CD1c-positive myeloid dendritic cell (primary cell): ENCODE measurements at regions not wholly inside any gene's neighbourhood (a gene's known extent, or its start where the extent isn't known, plus 50 kb on each side); places are given as distances from the start of the nearest gene placed in this dataset.

Experiments
- DNase-seq: peaks from one replicate; pipeline ENCODE4 v3.0.0-alpha.2; 2016; ENCODE audit errors: extremely low spot score

DNA sequence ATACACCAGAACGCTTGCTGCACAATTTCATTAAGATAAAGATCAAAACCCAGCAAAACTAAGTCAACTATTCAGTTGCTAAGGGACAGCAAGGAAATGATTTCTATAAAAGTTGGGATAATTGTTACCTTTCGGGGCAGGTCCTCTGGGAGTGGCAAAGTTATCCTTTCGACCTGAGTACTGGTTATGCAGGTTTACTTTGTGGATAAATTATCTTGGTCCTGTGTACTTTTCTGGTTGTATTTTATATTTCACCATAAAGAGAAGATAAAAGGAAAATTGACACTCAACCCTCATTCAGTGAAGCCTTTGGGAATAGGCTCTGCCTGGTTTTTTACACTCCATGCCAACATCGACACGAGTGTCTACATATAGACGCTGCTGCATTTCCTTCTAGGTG is 146.5 kb downstream of the SYK start:
- no peak for DNase-seq

DNA sequence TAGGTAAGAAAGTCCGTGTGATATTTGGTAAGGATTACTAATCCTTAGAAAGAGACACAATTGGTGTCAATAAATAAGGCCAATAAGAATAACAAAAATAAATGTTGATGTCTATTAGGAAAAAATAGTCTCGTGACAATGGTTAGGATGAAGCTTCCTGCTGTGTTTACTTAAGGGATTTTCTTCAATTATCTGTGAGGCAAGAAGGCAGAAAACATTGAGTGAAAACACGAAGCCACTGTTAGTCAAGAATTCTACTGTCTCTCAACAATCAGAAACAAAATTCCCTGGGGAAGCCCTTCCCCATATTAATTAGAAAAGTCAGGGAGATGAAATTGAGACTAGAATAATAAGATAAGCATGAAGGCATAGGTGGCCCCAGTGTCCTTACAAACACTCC is 149.0 kb downstream of the SYK start:
- no peak for DNase-seq

GRCh38 chr9:90953200-90953599 is 151.6 kb downstream of the SYK start:
- DNase-seq: no peak

GRCh38 chr9:90953805-90954204 is 152.2 kb downstream of the SYK start:
- DNase-seq: no peak

DNA sequence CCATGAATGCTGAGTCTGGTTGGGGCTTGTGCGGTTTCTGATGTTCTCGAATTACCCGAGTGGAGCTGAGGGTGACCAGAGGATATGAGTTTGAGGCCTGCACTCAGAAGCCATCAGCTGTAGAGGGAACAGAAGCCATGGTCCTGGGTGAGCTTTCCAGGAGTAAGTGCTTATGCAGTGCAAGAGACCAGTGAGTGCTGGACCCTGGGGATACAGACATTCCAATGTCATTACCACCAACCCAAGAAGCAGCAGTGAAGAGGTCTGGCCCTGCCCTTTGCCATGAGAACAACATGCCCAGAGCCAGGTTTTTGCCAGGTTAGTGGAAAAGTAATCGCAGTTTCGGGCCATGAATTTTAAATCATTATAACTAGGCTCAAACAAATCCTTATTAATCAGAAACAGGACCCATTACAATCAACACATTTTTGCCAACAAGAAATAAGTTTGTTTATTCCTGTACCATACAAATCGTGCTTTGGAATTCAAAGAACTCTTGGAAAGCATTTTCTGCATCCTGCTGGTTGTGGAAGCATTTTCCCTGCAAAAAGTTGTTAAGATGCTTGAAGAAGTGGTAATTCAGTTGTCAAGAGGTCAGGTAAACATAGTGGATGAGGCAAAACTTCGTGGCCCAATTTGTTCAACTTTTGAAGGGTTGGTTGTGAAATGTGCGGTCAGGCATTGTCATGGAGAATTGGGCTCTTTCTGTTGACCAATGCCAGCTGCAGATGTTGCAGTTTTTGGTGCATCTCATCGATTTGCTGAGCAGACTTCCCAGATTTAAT is 154.6 kb downstream of the SYK start:
- no peak for DNase-seq

- no peak for DNase-seq
These were observed 156.7 kb downstream of the SYK start for GRCh38 chr9:90958328-90958727.

DNA sequence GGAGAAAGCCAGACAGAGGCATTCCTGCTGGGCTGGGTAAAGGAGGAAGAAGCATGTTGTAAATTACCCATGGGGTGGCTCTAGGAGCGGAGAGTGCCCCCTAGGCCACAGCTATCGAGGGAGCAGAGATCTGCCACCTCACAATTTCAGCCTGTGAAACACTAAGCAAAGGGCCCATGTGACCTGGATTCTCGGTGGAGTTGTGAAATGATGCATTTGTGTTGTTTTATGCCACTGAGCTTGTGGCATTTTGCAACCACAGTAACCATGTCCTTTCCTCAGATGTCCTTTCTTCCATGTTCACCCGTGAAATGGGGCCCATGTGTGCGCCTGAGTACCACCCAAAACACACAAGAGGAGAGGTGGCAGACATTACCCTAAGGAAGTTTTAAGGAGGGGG is 159.3 kb downstream of the SYK start:
- DNase-seq: no peak

- no peak for DNase-seq
These were observed 159.8 kb downstream of the SYK start for GRCh38 chr9:90961375-90961774.

DNA sequence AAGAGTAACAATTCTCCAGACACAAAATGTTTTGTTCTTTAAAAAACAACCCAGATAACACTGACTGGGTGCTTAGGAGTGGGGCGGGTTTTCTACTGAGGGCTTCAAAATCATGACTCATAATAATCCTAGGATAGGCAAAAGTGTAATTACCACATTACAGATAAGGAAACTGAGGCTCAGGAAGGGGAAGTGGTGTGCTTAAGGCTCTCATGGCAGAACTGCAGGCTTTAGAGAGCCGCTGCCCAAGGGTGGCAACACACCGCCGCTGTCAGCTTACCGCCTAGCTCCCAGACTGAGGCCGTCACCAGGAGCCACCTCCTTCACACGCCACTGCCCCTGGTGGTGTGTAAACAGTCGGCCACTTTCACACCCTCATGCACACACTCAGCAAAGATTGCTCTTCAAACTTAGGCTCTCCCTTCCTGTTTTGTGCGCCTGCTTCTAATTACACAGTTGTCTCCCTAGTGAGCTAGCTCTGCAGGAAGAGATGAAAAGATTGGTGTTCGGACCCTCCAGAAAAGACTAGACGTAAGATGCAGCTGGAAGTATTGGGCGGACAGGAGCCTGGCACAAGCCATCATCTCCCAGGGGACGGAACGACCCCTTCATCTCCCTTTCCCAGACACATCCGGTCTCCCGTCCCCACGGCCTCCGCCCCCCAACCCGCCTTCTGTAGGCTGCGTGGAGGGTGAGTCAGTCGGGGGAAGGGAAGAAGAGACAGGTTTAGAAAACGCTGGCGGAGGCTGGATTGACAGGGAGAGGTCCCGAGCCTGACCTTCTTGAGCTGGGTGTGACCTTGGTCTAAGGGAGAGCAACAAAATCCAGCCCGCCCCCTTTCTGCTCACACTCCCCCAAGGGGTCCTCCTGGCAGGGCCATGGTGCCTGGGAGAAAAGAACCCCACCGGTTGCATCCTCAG is 162.7 kb downstream of the SYK start:
- DNase-seq: peak; percentile 7

DNA sequence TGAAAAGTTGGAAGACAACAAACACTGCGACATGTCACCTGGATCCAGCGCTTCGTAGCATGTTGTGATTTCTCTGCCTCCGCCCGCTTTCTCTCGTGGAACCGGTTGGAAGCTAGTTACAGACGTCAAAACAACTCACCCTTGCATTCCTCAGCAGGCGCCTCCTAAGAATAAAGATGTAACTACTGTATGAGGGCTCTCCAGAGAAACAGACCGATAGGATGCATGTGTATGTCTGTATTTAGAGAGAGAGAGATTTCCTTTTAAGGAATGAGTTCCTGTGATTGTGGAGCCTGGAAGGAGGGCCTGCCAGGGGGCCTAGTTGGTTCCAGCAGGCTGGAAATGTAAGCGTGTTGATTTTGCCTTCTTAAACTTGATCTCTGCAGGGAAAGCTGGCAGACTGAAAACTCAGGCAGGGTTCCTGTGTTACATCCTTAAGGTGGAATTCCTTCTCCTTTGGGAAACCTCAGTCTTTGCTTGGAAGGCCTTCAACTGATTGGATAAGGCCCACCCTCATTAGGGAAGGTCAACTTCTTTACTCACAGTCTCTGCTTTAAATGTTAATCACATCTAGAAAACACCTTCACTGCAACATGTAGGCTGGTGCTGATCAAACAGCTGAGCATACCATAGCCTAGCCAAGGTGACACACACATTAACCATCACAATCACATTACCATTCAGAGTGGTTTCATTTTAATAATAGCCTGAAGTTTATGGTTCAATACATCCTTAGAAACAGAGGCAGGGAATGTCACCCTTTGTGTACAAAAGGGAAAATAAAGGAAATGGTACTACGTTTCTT is 163.8 kb downstream of the SYK start:
- no peak for DNase-seq

GRCh38 chr9:90966031-90966290 is 164.3 kb downstream of the SYK start:
- DNase-seq: no peak

DNA sequence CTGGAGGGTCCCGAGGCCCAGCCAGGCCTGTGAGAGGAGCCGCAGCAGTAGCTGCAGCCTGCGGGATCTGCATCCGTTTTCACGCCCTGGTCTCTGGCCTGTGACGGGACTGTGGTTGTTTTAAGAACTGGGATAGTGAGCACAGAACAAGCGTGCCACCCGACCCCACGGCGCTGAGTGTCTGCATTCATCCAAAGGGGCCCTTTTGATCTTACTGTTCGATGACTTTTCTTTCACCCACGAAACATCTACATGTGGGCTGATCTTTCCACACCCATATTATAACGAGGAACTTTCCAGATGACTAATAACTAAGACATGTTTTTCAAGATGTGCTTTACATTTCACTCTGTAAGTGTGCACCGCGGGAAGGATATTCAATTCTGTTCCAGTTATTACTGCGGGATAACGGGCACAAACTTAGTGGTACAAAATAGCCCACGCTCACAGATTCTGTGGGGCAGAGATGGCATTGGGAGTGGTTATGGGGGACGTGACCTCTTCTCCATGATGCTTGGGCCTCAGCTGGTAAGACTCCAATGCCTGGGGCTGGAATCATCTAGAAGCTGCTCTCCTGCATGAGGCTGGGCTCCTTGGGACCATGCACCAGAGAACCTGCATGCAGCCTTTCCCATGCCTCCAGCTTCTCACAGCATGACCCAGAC is 165.0 kb downstream of the SYK start:
- no peak for DNase-seq

DNA sequence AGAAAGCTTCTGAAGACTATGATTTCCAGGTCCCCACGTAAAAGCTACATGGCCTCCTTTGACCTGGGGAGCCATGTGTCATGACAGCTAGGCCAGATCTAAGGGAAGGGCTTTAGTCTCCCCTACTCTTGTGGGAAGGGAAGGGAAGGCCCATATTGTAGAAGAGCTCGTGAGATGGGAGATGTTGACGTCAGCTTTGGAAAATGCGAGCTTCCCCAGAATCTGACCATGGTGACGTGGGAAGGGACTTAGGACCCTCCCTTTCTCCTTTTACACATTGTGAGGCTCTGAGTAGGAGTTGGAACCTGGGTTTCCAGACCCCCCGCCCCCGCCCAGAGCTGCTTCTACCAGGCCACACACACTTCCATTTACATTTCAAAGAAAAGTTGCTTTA is 165.5 kb downstream of the SYK start:
- no peak for DNase-seq

- DNase-seq: no peak
These were observed 167.5 kb downstream of the SYK start for GRCh38 chr9:90969021-90969675.

DNA sequence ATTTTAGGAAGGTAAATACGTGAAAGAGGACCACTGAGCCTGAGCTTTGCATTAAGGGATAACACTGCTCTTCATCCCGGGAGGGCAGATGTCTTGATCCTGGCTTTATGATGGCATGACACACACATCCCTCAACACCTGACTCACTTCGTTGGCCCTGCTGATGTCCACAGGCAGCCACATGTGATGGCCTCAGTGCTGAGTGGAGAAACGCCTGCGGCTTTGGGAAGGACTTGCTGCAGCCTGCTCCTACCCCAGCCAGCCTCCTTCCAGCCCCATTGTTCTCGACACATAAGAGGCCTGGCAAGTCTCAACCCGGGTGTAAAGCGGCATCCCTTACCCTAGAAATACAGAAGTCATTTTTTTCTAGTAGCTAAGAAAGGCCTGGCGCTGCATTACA is 169.0 kb downstream of the SYK start:
- no peak for DNase-seq

- no peak for DNase-seq
These were observed 170.4 kb downstream of the SYK start for GRCh38 chr9:90972057-90972456.

DNA sequence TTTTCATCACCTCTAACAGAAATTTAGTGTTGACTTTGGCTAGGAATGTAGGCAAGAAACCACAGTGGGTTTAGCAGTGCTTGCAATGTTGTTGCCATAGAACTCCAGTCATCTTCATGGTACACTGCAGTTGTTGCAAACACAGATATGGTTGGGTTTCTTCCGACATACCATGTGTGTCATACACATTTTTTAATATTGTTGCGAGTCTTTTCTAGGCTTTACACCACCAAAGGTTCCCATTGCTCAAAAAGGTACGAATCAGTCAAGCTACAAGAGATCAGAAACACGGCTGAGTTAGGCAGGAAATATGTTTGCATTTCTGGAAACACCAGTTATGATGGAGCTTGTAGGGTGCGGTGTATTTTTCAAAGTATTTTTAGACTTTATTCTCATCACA is 172.4 kb downstream of the SYK start:
- no peak for DNase-seq

DNA sequence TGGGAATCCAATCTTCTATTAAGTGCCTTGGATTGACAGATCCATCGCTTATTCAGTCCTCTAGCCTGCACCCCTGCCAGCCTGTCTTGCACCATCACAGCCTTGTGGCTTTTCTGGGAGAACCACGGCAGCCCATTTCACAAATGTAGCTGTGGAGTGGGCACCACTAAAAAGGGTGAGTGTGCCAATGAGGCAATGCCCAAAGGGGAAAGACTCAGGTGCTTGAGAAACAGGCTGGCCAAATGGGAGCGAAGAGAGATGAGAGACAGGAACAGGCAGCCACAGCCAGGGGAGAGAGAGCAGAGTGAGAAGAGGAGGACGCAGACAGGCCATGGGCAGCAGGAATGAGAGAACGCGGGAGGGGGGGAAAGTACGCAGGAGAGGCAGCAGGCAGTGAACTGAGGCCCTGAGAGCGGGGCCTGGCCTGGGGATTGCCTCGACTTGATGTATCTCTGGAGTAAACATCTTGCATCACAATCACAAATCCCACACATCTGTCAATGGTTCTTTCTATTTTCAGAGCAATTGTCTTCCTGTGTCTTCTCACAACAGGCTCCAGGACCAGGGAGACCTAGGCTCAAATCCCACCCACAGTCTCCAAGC is 173.1 kb downstream of the SYK start:
- no peak for DNase-seq

- no peak for DNase-seq
These were observed 174.3 kb downstream of the SYK start for GRCh38 chr9:90975781-90976538.

DNA sequence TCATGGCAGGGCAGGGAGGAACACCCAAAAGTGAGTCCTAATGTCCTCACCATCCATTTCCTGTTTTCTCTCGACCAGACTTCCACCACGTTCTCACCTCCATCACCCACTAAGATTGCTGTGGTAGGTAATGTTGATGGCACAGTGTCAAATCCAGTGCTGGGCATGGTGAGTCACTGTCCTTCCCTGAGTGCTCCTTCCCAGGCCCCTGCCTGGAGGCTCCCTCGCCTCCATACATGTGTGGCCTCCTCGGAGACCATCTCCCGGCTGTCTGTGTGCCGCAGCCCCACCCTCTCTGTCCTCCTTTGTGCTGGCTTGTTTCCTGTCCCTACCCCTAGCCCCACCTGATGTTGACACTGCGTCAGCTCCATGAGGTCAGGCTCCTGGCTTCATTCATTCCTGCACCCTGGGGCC is 177.5 kb downstream of the SYK start:
- no peak for DNase-seq
